Upper lobe of left lung (tissue), 6 donors: ENCODE measurements at regions not wholly inside any gene's neighbourhood (a gene's known extent, or its start where the extent isn't known, plus 50 kb on each side); places are given as distances from the start of the nearest gene placed in this dataset.

Source experiments
- ATAC-seq, 2 donors: fragments of 200-7000 bp; cut with Tn5 transposase; one replicate each; pipeline ENCODE4 v1.9.1; 2022; ENCODE audit warnings: mild to moderate bottlenecking in 2 of 2, moderate library complexity in 2 of 2; ENCODE audit not compliant: low FRiP score in 2 of 2
- DNase-seq, 2 donors: peaks; one replicate each; pipeline ENCODE4 v3.0.0-alpha.2; 2019 to 2020
- H3K27ac ChIP-seq, 4 donors: fragments of 200-600 bp; sonication (generic); one replicate each; pipeline ENCODE4 v1.5.1; 2016 to 2019
- H3K27me3 ChIP-seq, 4 donors: fragments of 200-600 bp; sonication (generic); one replicate each; pipeline ENCODE4 v1.5.1; 2017 to 2019
- H3K36me3 ChIP-seq, 4 donors: fragments of 200-600 bp; sonication (generic); one replicate each; pipeline ENCODE4 v1.5.1; 2016 to 2019
- H3K4me1 ChIP-seq, 4 donors: fragments of 200-600 bp; sonication (generic); one replicate each; pipeline ENCODE4 v1.5.1; 2018 to 2019
- H3K4me3 ChIP-seq, 4 donors: fragments of 200-600 bp; sonication (generic); one replicate each; pipeline ENCODE4 v1.5.1; 2017 to 2019; ENCODE audit warnings: mild to moderate bottlenecking in 2 of 4, moderate library complexity in 1 of 4
- H3K9me3 ChIP-seq, 4 donors: fragments of 200-600 bp; sonication (generic); one replicate each; pipeline ENCODE4 v1.5.1; 2018 to 2019
- EP300 ChIP-seq, 4 donors: sonication (generic); formaldehyde crosslinking; IDR thresholded peaks; one replicate each; pipeline ENCODE4 v1.5.1; 2017; ENCODE audit warnings: antibody characterized with exemption in 4 of 4, control low read depth in 2 of 4
- POLR2A ChIP-seq, 4 donors: fragments of 450-650 bp; IDR thresholded peaks; one replicate each; pipeline ENCODE4 v1.5.1; 2016 to 2017; ENCODE audit warnings: antibody characterized with exemption in 4 of 4, mild to moderate bottlenecking in 2 of 4
- POLR2AphosphoS5 ChIP-seq, 2 donors: sonication (generic); formaldehyde crosslinking; IDR thresholded peaks; one replicate each; pipeline ENCODE4 v1.5.1; 2017; ENCODE audit warnings: antibody characterized with exemption in 2 of 2
- WGBS, 2 donors: methylation state at CpG; one replicate each; pipeline ENCODE4 v1.1.5; 2017 to 2018; 5-methylcytosine and 5-hydroxymethylcytosine counted together
- TF ChIP-seq, protein P1 (sequence below), 6 experiments: fragments of 450-650 bp in 4 of 6; fragments of 200-600 bp in 2 of 6; sonication (generic) in 2 of 6; IDR thresholded peaks; one replicate each; pipeline ENCODE4 v1.5.1; 2016 to 2019; ENCODE audit warnings: antibody characterized with exemption in 6 of 6
- donor health status: DM: no; HTN: no; CAD: no; lungs with moderate emphysema.
- donor health status: DM: no; HTN: yes; CAD: no; lungs with severe emphysema.

DNA sequence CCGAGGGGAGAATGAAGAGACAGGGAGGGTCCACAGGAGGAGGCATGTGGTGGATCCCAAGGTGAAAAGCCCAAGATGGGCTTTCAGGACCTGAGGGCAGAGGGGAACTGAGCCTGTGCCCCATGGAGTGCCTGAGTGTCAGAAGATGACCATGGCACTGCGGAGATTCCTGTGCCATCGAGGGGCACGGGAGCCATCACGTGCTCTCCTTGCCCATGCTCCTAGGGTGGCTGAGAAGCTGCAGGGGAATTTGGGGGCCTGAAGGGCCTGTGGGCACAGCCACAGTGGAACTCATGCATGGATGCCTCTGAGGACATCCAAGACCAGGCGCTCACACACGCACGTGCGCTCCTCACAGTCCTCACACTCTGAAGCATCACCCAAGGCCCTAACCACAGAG is 56.1 kb upstream of the GLI2 start:
- H3K36me3 ChIP-seq: no peaks in the 10 kb centered on the region
- no peak for TF ChIP-seq POLR2A (IDR thresholded peaks at IDR 0.05)
- no peaks in the 10 kb centered on the region for H3K9me3 ChIP-seq
- DNase-seq (no peak), ATAC-seq (no peak)
- no peak overlapping the region for H3K4me3 ChIP-seq
- no peak overlapping the region for H3K27ac ChIP-seq
- no peaks in the 10 kb centered on the region for H3K27me3 ChIP-seq
- WGBS, 2 donors: 91 to 92% methylated on average over 4 to 5 of the region's 9 CpGs
- H3K4me1 ChIP-seq: peaks cover 0 to 5% (median 3%) of the 10 kb centered on the region in 4 donors

DNA sequence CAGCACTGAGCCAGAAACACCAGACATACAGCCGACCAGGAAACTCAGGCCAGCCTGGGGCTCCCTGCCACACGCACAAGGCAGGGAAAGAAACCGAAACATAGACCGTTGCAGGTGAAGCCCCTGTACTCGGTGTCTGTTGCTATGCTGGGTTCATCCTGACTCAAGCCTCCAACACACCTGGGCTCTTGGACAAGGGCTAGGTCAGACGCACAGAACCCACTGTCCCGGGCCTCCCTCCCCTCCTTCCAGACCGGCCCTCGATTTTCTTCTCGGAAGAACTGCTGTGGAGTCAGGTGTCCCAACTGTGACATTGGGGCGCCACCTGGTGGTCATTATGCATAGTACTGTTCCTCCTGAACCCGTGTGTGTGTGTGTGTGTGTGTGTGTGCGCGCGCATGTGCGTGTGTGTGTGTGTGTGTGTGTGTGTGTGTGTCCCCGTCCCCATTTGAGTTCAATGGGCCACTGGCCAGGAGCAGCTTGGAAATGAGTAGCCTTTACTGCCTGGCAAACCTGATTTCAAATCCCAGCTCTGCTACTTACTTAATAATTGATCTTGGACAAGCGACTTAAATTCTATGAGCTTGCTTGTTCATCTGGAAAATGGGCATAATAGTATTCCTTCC is 55.4 kb upstream of the GLI2 start:
- WGBS, 2 donors: 21 to 26% methylated on average over 9 to 13 of the region's 18 CpGs
- no peak overlapping the region for H3K4me3 ChIP-seq
- no peaks in the 10 kb centered on the region for H3K9me3 ChIP-seq
- TF ChIP-seq EP300 (IDR thresholded peaks at IDR 0.05): no peak
- TF ChIP-seq, protein P1, sequence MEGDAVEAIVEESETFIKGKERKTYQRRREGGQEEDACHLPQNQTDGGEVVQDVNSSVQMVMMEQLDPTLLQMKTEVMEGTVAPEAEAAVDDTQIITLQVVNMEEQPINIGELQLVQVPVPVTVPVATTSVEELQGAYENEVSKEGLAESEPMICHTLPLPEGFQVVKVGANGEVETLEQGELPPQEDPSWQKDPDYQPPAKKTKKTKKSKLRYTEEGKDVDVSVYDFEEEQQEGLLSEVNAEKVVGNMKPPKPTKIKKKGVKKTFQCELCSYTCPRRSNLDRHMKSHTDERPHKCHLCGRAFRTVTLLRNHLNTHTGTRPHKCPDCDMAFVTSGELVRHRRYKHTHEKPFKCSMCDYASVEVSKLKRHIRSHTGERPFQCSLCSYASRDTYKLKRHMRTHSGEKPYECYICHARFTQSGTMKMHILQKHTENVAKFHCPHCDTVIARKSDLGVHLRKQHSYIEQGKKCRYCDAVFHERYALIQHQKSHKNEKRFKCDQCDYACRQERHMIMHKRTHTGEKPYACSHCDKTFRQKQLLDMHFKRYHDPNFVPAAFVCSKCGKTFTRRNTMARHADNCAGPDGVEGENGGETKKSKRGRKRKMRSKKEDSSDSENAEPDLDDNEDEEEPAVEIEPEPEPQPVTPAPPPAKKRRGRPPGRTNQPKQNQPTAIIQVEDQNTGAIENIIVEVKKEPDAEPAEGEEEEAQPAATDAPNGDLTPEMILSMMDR (IDR thresholded peaks at IDR 0.05): peak; percentile 45 to 83 (median 71)
- TF ChIP-seq POLR2A (IDR thresholded peaks at IDR 0.05): no peak
- TF ChIP-seq POLR2AphosphoS5 (IDR thresholded peaks at IDR 0.05): no peak
- no peaks in the 10 kb centered on the region for H3K36me3 ChIP-seq
- H3K27ac ChIP-seq: no peak overlapping the region
- ATAC-seq (peak; percentile 82 to 86), DNase-seq (peak in 1 of 2 donors; percentile 84)
- peaks cover 0 to 5% (median 3%) of the 10 kb centered on the region in 4 donors for H3K4me1 ChIP-seq
- H3K27me3 ChIP-seq: no peaks in the 10 kb centered on the region

DNA sequence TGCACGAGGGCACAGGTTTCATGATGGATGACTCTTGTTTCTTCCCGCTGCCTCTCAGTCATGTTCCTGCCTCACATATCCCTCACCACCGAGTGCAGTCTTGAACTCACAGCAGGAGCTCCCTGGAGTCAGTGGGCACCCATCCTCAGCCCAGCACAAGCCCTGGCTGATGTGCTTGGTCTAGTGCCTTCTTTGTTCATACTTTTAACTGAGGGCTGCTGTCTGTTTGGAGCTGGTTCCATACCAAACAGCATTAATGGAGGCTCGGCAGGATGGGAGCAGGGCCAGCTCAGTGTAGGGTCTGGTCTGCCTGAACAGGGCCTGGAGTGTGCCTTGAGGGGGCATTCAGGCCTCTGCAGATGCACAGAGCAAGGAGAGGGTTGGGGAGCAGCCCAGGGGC is 54.5 kb upstream of the GLI2 start:
- TF ChIP-seq POLR2A (IDR thresholded peaks at IDR 0.05) (no peak), EP300 (IDR thresholded peaks at IDR 0.05) (no peak), POLR2AphosphoS5 (IDR thresholded peaks at IDR 0.05) (no peak)
- TF ChIP-seq, protein P1 (IDR thresholded peaks at IDR 0.05): no peak
- 58 to 69% methylated on average over 4 of the region's 4 CpGs for WGBS, 2 donors
- no peak for ATAC-seq
- peaks cover 0 to 5% (median 3%) of the 10 kb centered on the region in 4 donors for H3K4me1 ChIP-seq
- H3K4me3 ChIP-seq: no peak overlapping the region
- no peaks in the 10 kb centered on the region for H3K9me3 ChIP-seq
- no peaks in the 10 kb centered on the region for H3K27me3 ChIP-seq
- H3K36me3 ChIP-seq: no peaks in the 10 kb centered on the region
- H3K27ac ChIP-seq: no peak overlapping the region
- DNase-seq: no peak

DNA sequence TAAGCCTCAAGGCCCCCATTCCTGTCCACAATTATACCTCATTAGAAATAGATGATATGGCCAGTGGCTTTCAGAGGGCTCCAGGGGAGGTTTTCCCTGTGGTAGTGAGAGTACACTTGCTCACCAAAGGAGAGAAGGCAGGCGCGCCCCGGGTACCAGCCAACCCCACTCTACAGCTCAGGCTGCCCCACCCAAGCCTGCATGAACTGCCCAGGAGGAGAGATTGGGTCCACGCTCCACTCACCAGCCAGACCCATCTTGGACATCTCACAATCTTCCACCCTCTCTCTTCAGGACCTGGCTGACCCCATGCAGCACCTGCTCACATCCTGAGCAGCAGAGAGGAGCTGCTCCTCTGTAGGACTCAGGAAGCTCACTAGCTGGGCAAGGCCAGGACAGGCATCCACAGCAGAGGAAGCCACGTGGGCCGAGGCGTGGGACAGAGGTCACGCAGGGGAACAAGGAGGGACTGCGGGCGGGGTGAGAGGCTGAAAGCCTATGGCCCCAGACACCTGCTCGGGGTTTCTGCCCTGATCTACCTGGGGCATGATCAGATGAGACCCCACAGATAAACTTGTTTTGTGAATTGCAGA is 53.9 kb upstream of the GLI2 start:
- WGBS, 2 donors: 87 to 95% methylated on average over 10 to 11 of the region's 11 CpGs
- Histone ChIP-seq H3K9me3 (no peaks in the 10 kb centered on the region), H3K4me3 (no peak overlapping the region), H3K36me3 (no peaks in the 10 kb centered on the region), H3K4me1 (peaks cover 0 to 5% (median 3%) of the 10 kb centered on the region in 4 donors), H3K27ac (no peak overlapping the region), H3K27me3 (no peaks in the 10 kb centered on the region)
- DNase-seq (no peak), ATAC-seq (no peak)
- TF ChIP-seq POLR2A (IDR thresholded peaks at IDR 0.05) (no peak), EP300 (IDR thresholded peaks at IDR 0.05) (no peak), POLR2AphosphoS5 (IDR thresholded peaks at IDR 0.05) (no peak)
- TF ChIP-seq, protein P1 (IDR thresholded peaks at IDR 0.05): no peak

DNA sequence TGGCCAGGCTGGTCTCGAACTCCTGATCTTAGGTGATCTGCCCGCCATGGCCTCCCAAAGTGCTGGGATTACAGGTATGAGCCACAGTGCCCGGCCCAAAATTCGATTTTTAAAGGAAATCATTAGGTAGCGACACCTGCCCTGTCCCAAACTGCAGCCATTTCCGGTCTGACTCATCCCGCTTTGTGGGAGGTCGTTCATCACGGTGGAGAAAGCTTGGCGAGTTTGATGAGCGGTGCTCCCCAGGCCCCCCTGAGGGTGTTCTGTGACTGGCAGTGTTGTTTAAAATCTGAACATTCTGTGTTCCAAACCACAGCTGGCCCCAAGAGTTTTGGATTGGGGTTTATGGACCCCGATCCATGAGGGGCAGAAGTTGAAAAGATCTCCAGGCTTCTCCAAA is 53.0 kb upstream of the GLI2 start:
- no peak overlapping the region for H3K4me3 ChIP-seq
- no peak overlapping the region for H3K27ac ChIP-seq
- H3K9me3 ChIP-seq: no peaks in the 10 kb centered on the region
- ATAC-seq (no peak), DNase-seq (no peak)
- no peaks in the 10 kb centered on the region for H3K36me3 ChIP-seq
- no peak for TF ChIP-seq POLR2AphosphoS5 (IDR thresholded peaks at IDR 0.05)
- TF ChIP-seq EP300 (IDR thresholded peaks at IDR 0.05): no peak
- TF ChIP-seq, protein P1 (IDR thresholded peaks at IDR 0.05): no peak
- no peak for TF ChIP-seq POLR2A (IDR thresholded peaks at IDR 0.05)
- H3K27me3 ChIP-seq: no peaks in the 10 kb centered on the region
- H3K4me1 ChIP-seq: peaks cover 0 to 5% (median 3%) of the 10 kb centered on the region in 4 donors
- 64 to 69% methylated on average over 10 to 12 of the region's 12 CpGs for WGBS, 2 donors
